K562 (cell line): ENCODE measurements at regions not wholly inside any gene's neighbourhood (a gene's known extent, or its start where the extent isn't known, plus 50 kb on each side); places are given as distances from the start of the nearest gene placed in this dataset.

Experiments used
- ARHGAP35 ChIP-seq: fragments of 450-650 bp; IDR thresholded peaks from 2 replicates; pipeline ENCODE4 v1.6.1; 2018; ENCODE audit not compliant: partially characterized antibody
- SETDB1 ChIP-seq: IDR thresholded peaks from one replicate; pipeline ENCODE4 v1.6.1; 2012; ENCODE audit warnings: low read length, control low read depth, inconsistent platforms
- ZBTB7A ChIP-seq: IDR thresholded peaks from 2 replicates; pipeline ENCODE4 v1.6.1; 2011; ENCODE audit warnings: low read depth, mild to moderate bottlenecking, low read length, moderate library complexity, borderline replicate concordance; ENCODE audit not compliant: control insufficient read depth
- ZNF551 ChIP-seq: fragments of 250-450 bp; sonication (Bioruptor Pico); IDR thresholded peaks from 2 replicates; pipeline ENCODE4 v1.5.0; 2021; ENCODE audit warnings: mild to moderate bottlenecking, moderate library complexity
- ZNF766 ChIP-seq: fragments of 200-800 bp; sonication (Bioruptor generic); conservative IDR thresholded peaks from 2 replicates; pipeline ENCODE4 v1.6.1; 2016; ENCODE audit warnings: missing genetic modification characterization, missing compliant biosample characterization
- TF ChIP-seq, protein P1 (sequence below), 2 experiments: fragments of 450-650 bp in 1 of 2; sonication (generic) in 1 of 2; formaldehyde crosslinking in 1 of 2; IDR thresholded peaks; 2 replicates each; pipeline versions ENCODE4 v1.7.1 to v1.9.0; 2016 to 2022; ENCODE audit warnings: inconsistent platforms in 1 of 2, mild to moderate bottlenecking in 1 of 2, missing genetic modification reagents in 1 of 2
- TF ChIP-seq, protein P2 (sequence below), 2 experiments: fragments of 450-650 bp in 1 of 2; sonication (generic) in 1 of 2; formaldehyde crosslinking in 1 of 2; IDR thresholded peaks in 1 of 2; conservative IDR thresholded peaks in 1 of 2; 2 replicates each; pipeline versions ENCODE4 v1.6.1 to v1.8.1; 2016 to 2023; ENCODE audit warnings: mild to moderate bottlenecking in 2 of 2, moderate library complexity in 2 of 2, inconsistent platforms in 1 of 2, missing genetic modification reagents in 1 of 2

- TF ChIP-seq SETDB1 = no peak
- no peak for TF ChIP-seq ARHGAP35
- TF ChIP-seq, protein P1, sequence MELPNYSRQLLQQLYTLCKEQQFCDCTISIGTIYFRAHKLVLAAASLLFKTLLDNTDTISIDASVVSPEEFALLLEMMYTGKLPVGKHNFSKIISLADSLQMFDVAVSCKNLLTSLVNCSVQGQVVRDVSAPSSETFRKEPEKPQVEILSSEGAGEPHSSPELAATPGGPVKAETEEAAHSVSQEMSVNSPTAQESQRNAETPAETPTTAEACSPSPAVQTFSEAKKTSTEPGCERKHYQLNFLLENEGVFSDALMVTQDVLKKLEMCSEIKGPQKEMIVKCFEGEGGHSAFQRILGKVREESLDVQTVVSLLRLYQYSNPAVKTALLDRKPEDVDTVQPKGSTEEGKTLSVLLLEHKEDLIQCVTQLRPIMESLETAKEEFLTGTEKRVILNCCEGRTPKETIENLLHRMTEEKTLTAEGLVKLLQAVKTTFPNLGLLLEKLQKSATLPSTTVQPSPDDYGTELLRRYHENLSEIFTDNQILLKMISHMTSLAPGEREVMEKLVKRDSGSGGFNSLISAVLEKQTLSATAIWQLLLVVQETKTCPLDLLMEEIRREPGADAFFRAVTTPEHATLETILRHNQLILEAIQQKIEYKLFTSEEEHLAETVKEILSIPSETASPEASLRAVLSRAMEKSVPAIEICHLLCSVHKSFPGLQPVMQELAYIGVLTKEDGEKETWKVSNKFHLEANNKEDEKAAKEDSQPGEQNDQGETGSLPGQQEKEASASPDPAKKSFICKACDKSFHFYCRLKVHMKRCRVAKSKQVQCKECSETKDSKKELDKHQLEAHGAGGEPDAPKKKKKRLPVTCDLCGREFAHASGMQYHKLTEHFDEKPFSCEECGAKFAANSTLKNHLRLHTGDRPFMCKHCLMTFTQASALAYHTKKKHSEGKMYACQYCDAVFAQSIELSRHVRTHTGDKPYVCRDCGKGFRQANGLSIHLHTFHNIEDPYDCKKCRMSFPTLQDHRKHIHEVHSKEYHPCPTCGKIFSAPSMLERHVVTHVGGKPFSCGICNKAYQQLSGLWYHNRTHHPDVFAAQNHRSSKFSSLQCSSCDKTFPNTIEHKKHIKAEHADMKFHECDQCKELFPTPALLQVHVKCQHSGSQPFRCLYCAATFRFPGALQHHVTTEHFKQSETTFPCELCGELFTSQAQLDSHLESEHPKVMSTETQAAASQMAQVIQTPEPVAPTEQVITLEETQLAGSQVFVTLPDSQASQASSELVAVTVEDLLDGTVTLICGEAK (IDR thresholded peaks at IDR 0.05) = no peak
- TF ChIP-seq, protein P1 (CRISPR knock-in tag; IDR thresholded peaks at IDR 0.05) = no peak
- no peak for TF ChIP-seq ZBTB7A
- TF ChIP-seq, protein P2, sequence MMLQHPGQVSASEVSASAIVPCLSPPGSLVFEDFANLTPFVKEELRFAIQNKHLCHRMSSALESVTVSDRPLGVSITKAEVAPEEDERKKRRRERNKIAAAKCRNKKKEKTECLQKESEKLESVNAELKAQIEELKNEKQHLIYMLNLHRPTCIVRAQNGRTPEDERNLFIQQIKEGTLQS (IDR thresholded peaks at IDR 0.05) = no peak
- TF ChIP-seq, protein P2 (CRISPR knock-in tag; conservative IDR thresholded peaks at IDR 0.05) = no peak
- TF ChIP-seq ZNF551 (CRISPR knock-in tag) = no peak
- no peak for TF ChIP-seq ZNF766 (CRISPR knock-in tag)
Observed at GRCh38 chr11:80240245-80240644, 799.4 kb upstream of the TENM4 start.
